SKM-1 (cell line): ENCODE measurements at regions not wholly inside any gene's neighbourhood (a gene's known extent, or its start where the extent isn't known, plus 50 kb on each side); places are given as distances from the start of the nearest gene placed in this dataset.

Experiments
- DNase-seq: peaks from one replicate; lab custom pipeline; 2025; ENCODE audit not compliant: unreplicated experiment; lab: John Stamatoyannopoulos, UW

DNA sequence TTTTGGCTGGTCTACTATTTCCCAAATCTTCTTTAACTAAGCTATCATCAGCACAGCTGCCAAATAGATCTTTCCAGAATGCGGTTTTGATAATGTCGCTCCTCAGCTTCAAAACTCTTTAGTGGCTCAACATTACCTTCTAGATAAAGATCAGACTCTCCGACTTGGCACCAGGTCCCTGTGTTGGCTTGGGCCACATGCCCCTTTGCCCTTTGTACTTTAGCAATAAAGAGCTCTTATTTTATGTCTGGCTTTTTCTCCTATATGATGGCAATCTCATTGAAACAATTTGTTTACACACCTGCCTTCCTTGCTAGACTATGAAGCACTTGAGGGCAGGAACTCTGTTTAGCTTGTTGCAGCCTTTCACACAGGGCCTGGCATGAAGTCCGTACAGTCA lies 128.9 kb upstream of the GATA6 start:
- no peak for DNase-seq

DNA sequence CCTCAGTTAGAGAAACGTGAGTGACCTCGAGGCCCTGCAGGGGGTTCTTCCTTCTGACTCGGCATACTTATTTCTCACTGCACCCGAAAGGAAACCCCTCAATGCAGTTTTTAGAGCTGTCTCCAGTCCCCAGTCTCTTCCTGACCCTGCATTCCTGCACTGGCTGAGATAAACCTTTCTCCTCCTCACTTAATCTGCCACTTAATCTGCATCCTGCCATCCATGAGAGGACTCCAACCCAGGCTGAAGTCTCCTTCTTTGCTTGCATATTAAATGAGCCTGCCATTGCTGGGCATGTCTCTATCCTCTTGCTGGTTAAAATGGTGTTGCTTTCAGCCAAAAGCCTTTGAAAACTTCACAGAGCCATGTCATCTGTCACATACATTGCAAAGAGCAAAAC lies 125.6 kb upstream of the GATA6 start:
- no peak for DNase-seq

GRCh38 chr18:22044474-22045220 lies 124.7 kb upstream of the GATA6 start:
- no peak for DNase-seq

GRCh38 chr18:22045221-22045918 lies 124.0 kb upstream of the GATA6 start:
- no peak for DNase-seq

DNA sequence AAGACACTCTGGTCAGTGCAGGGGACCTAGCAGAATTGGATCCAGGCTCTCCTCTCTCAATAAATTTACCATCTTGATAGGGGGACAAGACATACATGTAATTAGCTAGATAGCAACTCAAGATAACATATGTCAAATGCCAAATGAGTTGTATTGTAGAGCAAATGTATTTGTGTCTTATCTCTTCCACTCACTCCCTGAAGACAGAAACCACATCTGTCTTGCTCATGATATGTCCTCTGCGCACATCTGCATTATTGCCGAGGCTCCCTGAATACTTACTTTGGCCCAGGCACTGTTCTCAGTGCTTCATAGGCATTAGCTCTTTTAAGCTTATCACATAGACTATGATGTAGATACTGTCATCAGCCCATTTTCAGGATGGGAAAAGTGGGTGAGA lies 122.9 kb upstream of the GATA6 start:
- DNase-seq, result no peak

GRCh38 chr18:22047485-22047884 lies 121.9 kb upstream of the GATA6 start:
- DNase-seq, result no peak

DNA sequence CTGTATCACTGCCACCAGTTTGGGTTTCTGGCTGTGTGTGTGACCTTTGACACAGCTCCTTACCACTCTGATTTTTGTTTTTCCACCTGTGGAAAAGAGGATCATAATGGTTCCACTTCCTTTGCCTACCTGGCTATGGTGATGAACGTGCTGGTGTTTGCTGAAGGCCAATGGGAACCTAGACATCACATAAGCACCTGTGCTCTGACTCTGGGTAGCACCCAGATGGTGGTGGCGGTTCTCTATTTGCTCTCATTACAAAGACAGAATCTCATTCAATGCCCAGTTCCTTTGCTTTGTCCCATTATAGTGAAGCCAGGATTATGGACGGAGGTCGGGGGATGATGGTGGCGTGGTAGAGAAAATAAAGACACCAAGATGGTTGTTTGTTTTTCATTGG lies 121.2 kb upstream of the GATA6 start:
- DNase-seq, result no peak

DNA sequence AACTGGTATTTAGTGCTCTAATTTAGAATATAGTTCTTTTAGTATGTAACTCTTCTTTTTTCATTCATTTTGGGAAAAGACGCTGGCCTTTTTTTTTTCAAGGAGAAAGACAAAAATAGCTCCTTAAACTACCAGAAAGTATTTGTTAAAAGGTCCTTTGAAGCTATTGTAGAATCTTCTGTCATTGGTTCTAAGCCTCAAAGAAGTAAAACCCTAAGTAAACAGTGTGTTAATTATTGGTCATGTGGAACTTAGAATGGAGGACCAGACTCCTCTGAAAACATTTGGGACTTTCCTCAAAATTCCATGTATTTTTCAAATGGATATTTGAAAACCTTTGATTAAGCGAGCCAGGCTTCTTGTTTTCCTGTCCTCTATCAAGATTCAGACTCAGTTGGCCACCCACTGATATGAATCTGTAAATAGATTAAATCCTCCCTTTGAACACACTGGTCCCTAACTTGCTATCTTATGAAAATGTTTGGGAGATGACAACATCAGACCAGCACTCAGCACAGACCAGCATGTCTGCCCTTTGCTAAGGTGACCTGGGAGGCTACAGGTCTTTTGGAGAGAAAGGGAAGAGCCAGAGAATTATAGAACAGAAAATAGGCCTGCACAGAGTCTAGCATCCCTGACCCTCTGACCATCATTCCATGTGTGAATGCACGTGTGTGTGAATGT lies 120.3 kb upstream of the GATA6 start:
- no peak for DNase-seq

DNA sequence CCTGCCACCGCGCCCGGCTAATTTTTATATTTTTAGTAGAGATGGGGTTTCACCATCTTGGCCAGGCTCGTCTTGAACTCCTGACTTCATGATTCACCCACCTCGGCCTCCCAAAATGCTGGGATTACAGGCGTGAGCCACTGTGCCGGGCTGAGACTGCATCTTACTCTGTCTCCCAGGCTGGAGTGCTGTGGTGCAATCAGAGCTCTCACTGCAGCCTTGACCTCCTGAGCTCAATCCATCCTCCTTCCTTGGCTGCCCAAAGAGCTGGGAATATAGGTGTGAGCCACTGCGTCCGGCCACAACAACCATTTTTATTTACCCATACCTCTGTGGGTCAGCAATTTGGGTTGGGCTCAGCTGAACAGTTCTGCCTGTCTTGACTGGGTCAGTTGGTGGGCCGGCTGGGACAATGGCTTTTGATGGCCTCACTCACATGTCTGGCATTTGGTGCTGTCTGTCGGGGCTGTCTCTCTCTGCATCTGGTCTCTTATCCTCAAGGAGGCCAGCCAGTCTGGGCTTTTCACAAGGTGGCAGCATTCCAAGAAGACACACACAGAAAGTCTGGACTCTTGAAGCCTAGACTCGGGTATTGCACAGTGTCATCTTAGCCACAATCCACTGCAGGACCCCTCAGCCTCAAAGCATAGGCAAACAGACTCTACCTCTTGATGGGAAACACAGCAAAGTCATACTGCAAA lies 116.8 kb upstream of the GATA6 start:
- no peak for DNase-seq

DNA sequence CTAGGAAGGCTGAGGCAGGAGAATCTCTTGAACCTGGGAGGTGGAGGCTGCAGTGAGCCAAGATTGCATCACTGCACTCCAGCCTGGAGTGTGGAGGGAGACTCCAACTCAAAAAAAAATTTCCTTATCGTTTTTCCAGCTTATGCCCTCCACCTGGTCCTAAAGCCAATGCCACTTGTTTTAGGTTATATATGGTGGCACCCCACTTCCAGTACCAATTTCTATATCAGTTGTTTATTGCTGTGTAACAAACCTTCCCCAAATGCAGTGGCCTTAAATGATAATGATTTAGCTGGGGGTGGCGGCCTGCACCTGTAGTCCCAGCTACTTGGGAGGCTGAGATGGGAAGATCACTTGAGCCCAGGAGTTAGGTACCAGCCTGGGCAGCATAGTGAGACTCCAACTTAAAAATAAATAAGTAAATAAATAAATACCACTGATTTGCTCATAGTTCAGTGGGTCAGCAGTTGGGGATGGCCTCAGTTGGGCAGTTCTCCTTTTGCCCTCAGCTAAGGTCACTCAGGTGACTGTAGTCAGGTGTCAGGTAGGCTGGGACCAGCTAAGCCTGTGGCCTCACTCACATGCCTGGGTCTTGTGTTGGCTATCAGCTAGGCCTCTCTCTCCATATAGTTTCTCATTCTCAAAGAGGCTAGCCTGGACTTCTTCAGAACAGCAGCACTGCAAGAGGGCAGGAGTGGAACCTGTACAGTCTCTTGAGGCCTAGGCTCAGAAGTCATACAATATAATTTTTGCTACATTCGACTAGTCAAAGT lies 113.7 kb upstream of the GATA6 start:
- no peak for DNase-seq

- no peak for DNase-seq
These were observed 112.4 kb upstream of the GATA6 start for GRCh38 chr18:22056950-22057349.

DNA sequence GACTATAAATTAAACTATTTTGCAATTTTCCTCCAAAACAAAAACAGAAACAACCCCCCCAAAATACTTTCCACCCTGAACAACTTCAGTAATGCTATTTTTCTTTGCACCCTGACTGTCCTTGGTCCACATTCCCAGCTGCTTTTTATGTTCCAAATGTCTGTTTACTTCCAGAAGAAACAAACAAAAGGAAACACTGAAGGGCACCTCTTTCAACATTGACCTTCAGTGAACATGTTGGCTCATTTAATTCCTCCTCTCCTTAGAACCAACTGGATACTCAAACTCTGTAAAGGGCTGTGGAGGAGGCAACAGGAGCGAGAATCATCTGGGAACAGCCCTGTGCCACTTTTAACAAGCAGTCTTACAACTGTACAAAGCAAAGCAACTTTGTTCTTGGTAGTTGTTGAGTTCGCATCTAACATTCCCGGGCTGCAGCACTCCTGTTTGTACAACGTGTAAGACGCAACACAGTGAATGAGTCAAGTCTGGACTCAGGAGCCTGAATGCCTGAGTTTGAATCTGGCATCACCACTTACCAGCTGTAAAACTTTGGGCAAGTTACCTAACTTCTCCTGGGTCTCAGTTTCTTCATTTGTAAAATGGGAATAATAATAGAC lies 111.4 kb upstream of the GATA6 start:
- DNase-seq, result no peak

- DNase-seq, result no peak
These were observed 109.0 kb upstream of the GATA6 start for GRCh38 chr18:22060361-22060760.

- DNase-seq, result no peak
These were observed 106.3 kb upstream of the GATA6 start for GRCh38 chr18:22063102-22063501.

GRCh38 chr18:22063672-22064071 lies 105.7 kb upstream of the GATA6 start:
- DNase-seq, result no peak

DNA sequence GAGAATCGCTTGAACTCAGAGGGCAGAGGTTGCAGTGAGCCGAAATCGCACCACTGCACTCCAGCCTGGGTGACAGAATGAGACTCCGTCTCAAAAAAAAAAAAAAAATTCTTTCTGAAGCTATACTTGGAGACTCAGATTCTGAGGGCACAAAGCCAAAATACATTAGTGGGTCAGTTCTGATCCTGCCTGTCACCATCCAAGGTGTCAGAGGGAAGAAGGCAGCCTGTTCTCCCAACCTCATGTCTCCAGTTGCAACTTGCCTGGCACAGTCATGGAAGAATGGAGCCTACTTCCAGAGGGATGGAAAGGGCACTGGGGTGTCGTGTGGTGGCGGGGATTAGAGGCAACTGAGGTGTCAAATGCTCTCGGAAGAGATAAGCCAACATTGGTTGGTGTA lies 104.8 kb upstream of the GATA6 start:
- no peak for DNase-seq

- DNase-seq, result no peak
These were observed 104.1 kb upstream of the GATA6 start for GRCh38 chr18:22065311-22065710.

- DNase-seq, result no peak
These were observed 103.3 kb upstream of the GATA6 start for GRCh38 chr18:22066083-22066485.

DNA sequence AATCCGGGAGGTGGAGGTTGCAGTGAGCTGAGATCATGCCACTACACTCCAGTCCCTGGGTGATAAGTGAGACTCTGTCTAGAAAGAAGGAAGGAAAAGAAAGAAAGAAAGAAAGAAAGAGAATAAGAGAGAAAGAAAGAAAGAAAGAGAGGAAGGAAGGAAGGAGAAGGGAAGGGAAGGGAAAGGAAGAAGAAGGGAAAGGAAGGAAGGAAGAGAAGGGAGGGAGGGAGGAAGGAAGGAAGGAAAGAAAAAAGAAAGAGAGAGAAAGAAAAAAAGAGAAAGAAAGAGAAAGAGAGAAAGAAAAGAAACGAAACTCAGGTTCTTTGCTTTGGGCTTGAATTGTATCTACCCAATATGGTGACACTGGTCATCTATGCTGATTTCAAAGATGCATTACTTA lies 102.3 kb upstream of the GATA6 start:
- DNase-seq, result no peak

GRCh38 chr18:22067682-22068081 lies 101.7 kb upstream of the GATA6 start:
- DNase-seq, result no peak
